ENCODE measurements at regions not wholly inside any gene's neighbourhood (a gene's known extent, or its start where the extent isn't known, plus 50 kb on each side); places are given as distances from the start of the nearest gene placed in this dataset.

- WGBS (ENCODE audit: low lambda C conversion rate, missing lambda C conversion rate): 92% methylated on average over 7 of the region's 7 CpGs
- Histone ChIP-seq H3K4me3 (no peak overlapping the region), H3K36me3 (replicated peaks; ENCODE audit: insufficient read depth, low read depth) (no peaks in the 10 kb centered on the region)
Measured at GRCh38 chr2:151197184-151198108, 64.2 kb downstream of the RBM43 start.

GRCh38 chr2:151193576-151193975 is 68.1 kb downstream of the RBM43 start:
- DNase-seq (ENCODE audit: low spot score): no peak
- H3K27ac ChIP-seq: no peak overlapping the region
- H3K27me3 ChIP-seq: no peaks in the 10 kb centered on the region
- H2AFZ ChIP-seq: no peak overlapping the region
- no peaks in the 10 kb centered on the region for H3K36me3 ChIP-seq (replicated peaks; ENCODE audit: insufficient read depth, low read depth)
- TF ChIP-seq EZH2phosphoT487 (IDR thresholded peaks at IDR 0.05; ENCODE audit: low read depth, severe bottlenecking, unreplicated experiment) (no peak), CTCF (IDR thresholded peaks at IDR 0.05; ENCODE audit: poor library complexity) (no peak), EZH2 (IDR thresholded peaks at IDR 0.05; ENCODE audit: borderline replicate concordance) (no peak)
- H4K20me1 ChIP-seq (ENCODE audit: insufficient read depth, poor library complexity, severe bottlenecking): no peaks in the 10 kb centered on the region
- 95% methylated on average over 4 of the region's 4 CpGs for WGBS (ENCODE audit: low lambda C conversion rate, missing lambda C conversion rate)
- H3K9me3 ChIP-seq (ENCODE audit: low read depth): no peaks in the 10 kb centered on the region
- H3K4me2 ChIP-seq: no peak overlapping the region
- no peak overlapping the region for H3K4me3 ChIP-seq
- H3K9me2 ChIP-seq (replicated peaks; ENCODE audit: insufficient read depth): no peaks in the 10 kb centered on the region
- no peaks in the 10 kb centered on the region for H3K4me1 ChIP-seq (ENCODE audit: insufficient read depth)
- H3K79me2 ChIP-seq: no peaks in the 10 kb centered on the region

More at GRCh38 chr2:151197184-151198108, 64.2 kb downstream of the RBM43 start:
- Histone ChIP-seq H3K79me2 (no peaks in the 10 kb centered on the region), H3K27me3 (no peaks in the 10 kb centered on the region), H3K4me2 (no peak overlapping the region), H2AFZ (no peak overlapping the region), H4K20me1 (ENCODE audit: insufficient read depth, poor library complexity, severe bottlenecking) (no peaks in the 10 kb centered on the region), H3K9me3 (ENCODE audit: low read depth) (no peaks in the 10 kb centered on the region), H3K9me2 (replicated peaks; ENCODE audit: insufficient read depth) (no peaks in the 10 kb centered on the region), H3K4me1 (ENCODE audit: insufficient read depth) (no peaks in the 10 kb centered on the region), H3K27ac (no peak overlapping the region)
- no peak for TF ChIP-seq CTCF (IDR thresholded peaks at IDR 0.05; ENCODE audit: poor library complexity)
- no peak for TF ChIP-seq EZH2 (IDR thresholded peaks at IDR 0.05; ENCODE audit: borderline replicate concordance)
- no peak for TF ChIP-seq EZH2phosphoT487 (IDR thresholded peaks at IDR 0.05; ENCODE audit: low read depth, severe bottlenecking, unreplicated experiment)
- no peak for DNase-seq (ENCODE audit: low spot score)

- H3K4me1 ChIP-seq (ENCODE audit: insufficient read depth): no peaks in the 10 kb centered on the region
- no peak for DNase-seq (ENCODE audit: low spot score)
- TF ChIP-seq EZH2 (IDR thresholded peaks at IDR 0.05; ENCODE audit: borderline replicate concordance) (no peak), CTCF (IDR thresholded peaks at IDR 0.05; ENCODE audit: poor library complexity) (no peak), EZH2phosphoT487 (IDR thresholded peaks at IDR 0.05; ENCODE audit: low read depth, severe bottlenecking, unreplicated experiment) (no peak)
- no peaks in the 10 kb centered on the region for H3K36me3 ChIP-seq (replicated peaks; ENCODE audit: insufficient read depth, low read depth)
- H2AFZ ChIP-seq: no peak overlapping the region
- H3K9me3 ChIP-seq (ENCODE audit: low read depth): no peaks in the 10 kb centered on the region
- H3K9me2 ChIP-seq (replicated peaks; ENCODE audit: insufficient read depth): no peaks in the 10 kb centered on the region
- no peaks in the 10 kb centered on the region for H3K27me3 ChIP-seq
- H3K4me3 ChIP-seq: no peak overlapping the region
- no peaks in the 10 kb centered on the region for H4K20me1 ChIP-seq (ENCODE audit: insufficient read depth, poor library complexity, severe bottlenecking)
- H3K79me2 ChIP-seq: no peaks in the 10 kb centered on the region
- WGBS (ENCODE audit: low lambda C conversion rate, missing lambda C conversion rate): 100% methylated on average over 2 of the region's 2 CpGs
- H3K4me2 ChIP-seq: no peak overlapping the region
- no peak overlapping the region for H3K27ac ChIP-seq
Measured at GRCh38 chr2:151192681-151193080, 69.0 kb downstream of the RBM43 start.
